ENCODE measurements at regions not wholly inside any gene's neighbourhood (a gene's known extent, or its start where the extent isn't known, plus 50 kb on each side); places are given as distances from the start of the nearest gene placed in this dataset.

DNA sequence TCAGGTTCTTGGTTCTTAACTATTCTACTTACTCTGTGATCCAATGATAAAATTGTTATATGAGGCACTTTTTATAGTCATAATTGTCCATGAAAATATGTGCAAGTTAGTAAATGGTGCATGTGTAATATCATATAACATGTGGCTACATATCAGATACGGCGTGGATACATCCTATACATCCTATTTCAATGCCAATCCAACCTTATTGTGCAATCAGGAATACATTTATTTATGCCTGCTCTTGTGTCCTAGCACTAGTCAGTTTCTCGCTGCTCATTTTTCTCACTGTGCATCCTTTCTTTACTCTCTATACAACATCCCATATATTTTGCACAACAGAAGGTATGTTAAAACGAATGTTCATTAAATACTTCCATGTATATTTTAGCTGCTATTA is 1141.1 kb downstream of the FAT4 start:
- Histone ChIP-seq H3K27me3 (replicated peaks in 2 of 5; ENCODE audit: control insufficient read depth in 4 of 5, insufficient read depth in 5 of 5, low read length in 4 of 5) (no peaks in the 10 kb centered on the region), H3K4me3 (ENCODE audit: control insufficient read depth in 1 of 7, extremely low read depth in 1 of 7, insufficient read depth in 4 of 7, low read depth in 2 of 7, low read length in 6 of 7) (no peak overlapping the region)
- CTCF ChIA-PET: no interaction called here

DNA sequence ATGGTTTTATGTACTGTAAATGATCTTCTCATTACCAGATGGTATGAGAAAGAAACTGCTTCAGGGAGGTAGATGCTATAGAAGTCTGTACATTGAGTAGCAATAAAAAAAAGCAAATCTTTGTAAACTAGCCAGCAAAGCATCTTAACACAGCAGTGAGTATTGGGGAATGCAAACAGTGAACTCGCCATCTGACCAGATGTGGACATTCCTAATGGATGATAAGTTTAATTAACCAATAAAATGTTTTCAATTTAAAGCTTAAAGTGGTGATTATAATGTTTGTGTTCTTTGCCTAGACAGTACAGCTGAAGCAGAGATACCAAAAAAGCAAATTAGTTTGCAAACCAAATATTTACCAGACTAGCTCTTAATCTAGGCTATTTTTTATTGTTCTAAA is 1144.2 kb downstream of the FAT4 start:
- POLR2A ChIA-PET: no interaction called here

More for the DNA sequence above, 1141.1 kb downstream of the FAT4 start:
- WGBS (ENCODE audit: insufficient coverage): 67% methylated on average over 3 of the region's 4 CpGs
- no peak for DNase-seq
- H3K9me3 ChIP-seq (ENCODE audit: control extremely low read depth in 1 of 5, control insufficient read depth in 4 of 5, insufficient read depth in 2 of 5, low read depth in 1 of 5, low read length in 4 of 5): no peaks in the 10 kb centered on the region
- no peaks in the 10 kb centered on the region for H3K36me3 ChIP-seq (ENCODE audit: control insufficient read depth in 4 of 4, insufficient read depth in 4 of 4, low read length in 3 of 4)
- POLR2A ChIA-PET: no interaction called here
- H3K27ac ChIP-seq (ENCODE audit: insufficient read depth in 1 of 2, low read depth in 1 of 2, low read length in 2 of 2, poor library complexity in 1 of 2, severe bottlenecking in 2 of 2): no peak overlapping the region
- no peaks in the 10 kb centered on the region for H3K4me1 ChIP-seq (ENCODE audit: control extremely low read depth in 1 of 4, control insufficient read depth in 4 of 4, insufficient read depth in 4 of 4, low read length in 3 of 4)

DNA sequence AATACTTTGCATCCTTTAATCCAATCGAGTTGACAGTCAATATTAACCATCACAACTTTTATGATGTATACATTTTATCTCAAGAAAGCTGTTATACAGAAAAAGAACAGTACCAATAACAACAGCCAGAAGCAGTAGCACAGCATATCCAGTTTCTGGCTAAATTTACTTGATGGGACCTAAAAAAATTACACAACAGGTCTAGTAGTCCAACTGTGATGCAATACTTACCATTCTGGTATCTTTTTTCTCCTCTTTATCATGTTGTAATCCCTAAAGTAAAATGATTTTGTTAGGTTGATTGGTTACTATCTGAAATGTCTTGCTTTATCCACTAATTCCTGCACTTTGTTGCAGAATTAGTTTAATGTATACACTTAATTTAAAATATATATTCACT is 1150.6 kb downstream of the FAT4 start:
- DNase-seq: no peak
- Histone ChIP-seq H3K4me1 (ENCODE audit: control extremely low read depth in 1 of 4, control insufficient read depth in 4 of 4, insufficient read depth in 4 of 4, low read length in 3 of 4) (no peaks in the 10 kb centered on the region), H3K9me3 (ENCODE audit: control extremely low read depth in 1 of 5, control insufficient read depth in 4 of 5, insufficient read depth in 2 of 5, low read depth in 1 of 5, low read length in 4 of 5) (no peaks in the 10 kb centered on the region), H3K36me3 (ENCODE audit: control insufficient read depth in 4 of 4, insufficient read depth in 4 of 4, low read length in 3 of 4) (no peaks in the 10 kb centered on the region), H3K27ac (ENCODE audit: insufficient read depth in 1 of 2, low read depth in 1 of 2, low read length in 2 of 2, poor library complexity in 1 of 2, severe bottlenecking in 2 of 2) (no peak overlapping the region), H3K4me3 (ENCODE audit: control insufficient read depth in 1 of 7, extremely low read depth in 1 of 7, insufficient read depth in 4 of 7, low read depth in 2 of 7, low read length in 6 of 7) (no peak overlapping the region), H3K27me3 (replicated peaks in 2 of 5; ENCODE audit: control insufficient read depth in 4 of 5, insufficient read depth in 5 of 5, low read length in 4 of 5) (no peaks in the 10 kb centered on the region)
- WGBS (ENCODE audit: insufficient coverage): 71% methylated on average over 1 of the region's 1 CpG
- ChIA-PET POLR2A (no interaction called here), CTCF (no interaction called here)

More for the DNA sequence above, 1144.2 kb downstream of the FAT4 start:
- WGBS (ENCODE audit: insufficient coverage): no CpG with 5 or more reads among the region's 1 CpG
- Histone ChIP-seq H3K27ac (ENCODE audit: insufficient read depth in 1 of 2, low read depth in 1 of 2, low read length in 2 of 2, poor library complexity in 1 of 2, severe bottlenecking in 2 of 2) (no peak overlapping the region), H3K4me3 (ENCODE audit: control insufficient read depth in 1 of 7, extremely low read depth in 1 of 7, insufficient read depth in 4 of 7, low read depth in 2 of 7, low read length in 6 of 7) (no peak overlapping the region), H3K27me3 (replicated peaks in 2 of 5; ENCODE audit: control insufficient read depth in 4 of 5, insufficient read depth in 5 of 5, low read length in 4 of 5) (no peaks in the 10 kb centered on the region), H3K9me3 (ENCODE audit: control extremely low read depth in 1 of 5, control insufficient read depth in 4 of 5, insufficient read depth in 2 of 5, low read depth in 1 of 5, low read length in 4 of 5) (no peaks in the 10 kb centered on the region), H3K36me3 (ENCODE audit: control insufficient read depth in 4 of 4, insufficient read depth in 4 of 4, low read length in 3 of 4) (no peaks in the 10 kb centered on the region), H3K4me1 (ENCODE audit: control extremely low read depth in 1 of 4, control insufficient read depth in 4 of 4, insufficient read depth in 4 of 4, low read length in 3 of 4) (no peaks in the 10 kb centered on the region)
- CTCF ChIA-PET: no interaction called here
- no peak for DNase-seq

DNA sequence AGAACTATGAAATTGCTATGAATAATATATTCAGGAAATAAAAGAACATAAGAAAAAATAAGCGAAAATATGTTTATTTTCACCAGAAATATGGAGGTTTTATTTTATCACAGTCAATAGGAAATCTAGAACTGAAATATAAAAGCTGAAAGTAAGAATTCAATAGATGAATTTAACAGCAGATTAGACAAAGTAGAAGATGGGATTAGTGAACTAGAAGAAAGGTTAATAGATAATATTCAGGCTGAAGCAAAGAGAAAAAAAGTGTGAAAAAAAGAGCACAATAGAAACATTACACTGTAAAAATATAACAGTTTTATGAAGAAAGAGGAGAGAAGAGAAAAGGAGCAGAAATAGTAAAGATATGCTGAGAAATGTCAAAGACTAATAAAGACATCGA is 1152.1 kb downstream of the FAT4 start:
- Histone ChIP-seq H3K4me3 (ENCODE audit: control insufficient read depth in 1 of 7, extremely low read depth in 1 of 7, insufficient read depth in 4 of 7, low read depth in 2 of 7, low read length in 6 of 7) (no peak overlapping the region), H3K27me3 (replicated peaks in 2 of 5; ENCODE audit: control insufficient read depth in 4 of 5, insufficient read depth in 5 of 5, low read length in 4 of 5) (no peaks in the 10 kb centered on the region), H3K36me3 (ENCODE audit: control insufficient read depth in 4 of 4, insufficient read depth in 4 of 4, low read length in 3 of 4) (no peaks in the 10 kb centered on the region), H3K4me1 (ENCODE audit: control extremely low read depth in 1 of 4, control insufficient read depth in 4 of 4, insufficient read depth in 4 of 4, low read length in 3 of 4) (no peaks in the 10 kb centered on the region), H3K9me3 (ENCODE audit: control extremely low read depth in 1 of 5, control insufficient read depth in 4 of 5, insufficient read depth in 2 of 5, low read depth in 1 of 5, low read length in 4 of 5) (no peaks in the 10 kb centered on the region), H3K27ac (ENCODE audit: insufficient read depth in 1 of 2, low read depth in 1 of 2, low read length in 2 of 2, poor library complexity in 1 of 2, severe bottlenecking in 2 of 2) (no peak overlapping the region)
- DNase-seq: no peak
- ChIA-PET POLR2A (no interaction called here), CTCF (no interaction called here)
- WGBS (ENCODE audit: insufficient coverage): 100% methylated on average over 1 of the region's 2 CpGs

- no peaks in the 10 kb centered on the region for H3K27me3 ChIP-seq (replicated peaks in 2 of 5; ENCODE audit: control insufficient read depth in 4 of 5, insufficient read depth in 5 of 5, low read length in 4 of 5)
- POLR2A ChIA-PET: no interaction called here
- H3K36me3 ChIP-seq (ENCODE audit: control insufficient read depth in 4 of 4, insufficient read depth in 4 of 4, low read length in 3 of 4): no peaks in the 10 kb centered on the region
- DNase-seq: no peak
- H3K4me3 ChIP-seq (ENCODE audit: control insufficient read depth in 1 of 7, extremely low read depth in 1 of 7, insufficient read depth in 4 of 7, low read depth in 2 of 7, low read length in 6 of 7): no peak overlapping the region
- CTCF ChIA-PET: no interaction called here
- no peaks in the 10 kb centered on the region for H3K9me3 ChIP-seq (ENCODE audit: control extremely low read depth in 1 of 5, control insufficient read depth in 4 of 5, insufficient read depth in 2 of 5, low read depth in 1 of 5, low read length in 4 of 5)
- WGBS (ENCODE audit: insufficient coverage): 100% methylated on average over 1 of the region's 1 CpG
- H3K27ac ChIP-seq (ENCODE audit: insufficient read depth in 1 of 2, low read depth in 1 of 2, low read length in 2 of 2, poor library complexity in 1 of 2, severe bottlenecking in 2 of 2): no peak overlapping the region
- H3K4me1 ChIP-seq (ENCODE audit: control extremely low read depth in 1 of 4, control insufficient read depth in 4 of 4, insufficient read depth in 4 of 4, low read length in 3 of 4): no peaks in the 10 kb centered on the region
Measured at GRCh38 chr4:126468144-126468543, 1153.4 kb downstream of the FAT4 start.

DNA sequence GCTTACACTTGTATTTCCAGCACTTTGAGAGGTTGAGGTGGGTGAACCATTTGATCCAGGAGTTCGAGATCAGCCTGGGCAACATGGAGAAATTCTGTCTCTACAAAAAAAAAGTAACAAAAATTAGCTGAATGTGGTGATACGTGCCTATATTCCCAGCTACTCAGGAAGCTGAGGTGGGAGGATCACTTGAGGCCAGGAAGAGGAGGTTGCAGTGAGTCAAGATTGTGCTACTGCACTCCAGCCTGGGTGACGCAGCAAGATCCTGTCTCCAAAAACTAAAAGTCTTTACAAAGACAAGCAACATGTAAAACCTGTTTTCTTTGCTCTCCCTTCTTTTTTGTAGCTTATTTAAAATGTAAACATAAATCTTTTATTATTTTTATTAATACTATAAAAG is 1156.1 kb downstream of the FAT4 start:
- no peak overlapping the region for H3K27ac ChIP-seq (ENCODE audit: insufficient read depth in 1 of 2, low read depth in 1 of 2, low read length in 2 of 2, poor library complexity in 1 of 2, severe bottlenecking in 2 of 2)
- H3K4me1 ChIP-seq (ENCODE audit: control extremely low read depth in 1 of 4, control insufficient read depth in 4 of 4, insufficient read depth in 4 of 4, low read length in 3 of 4): no peaks in the 10 kb centered on the region
- DNase-seq: no peak
- no peaks in the 10 kb centered on the region for H3K27me3 ChIP-seq (replicated peaks in 2 of 5; ENCODE audit: control insufficient read depth in 4 of 5, insufficient read depth in 5 of 5, low read length in 4 of 5)
- H3K9me3 ChIP-seq (ENCODE audit: control extremely low read depth in 1 of 5, control insufficient read depth in 4 of 5, insufficient read depth in 2 of 5, low read depth in 1 of 5, low read length in 4 of 5): peaks cover 0 to 1% (median 0%) of the 10 kb centered on the region in 5 experiments
- CTCF ChIA-PET: no interaction called here
- H3K36me3 ChIP-seq (ENCODE audit: control insufficient read depth in 4 of 4, insufficient read depth in 4 of 4, low read length in 3 of 4): no peaks in the 10 kb centered on the region
- POLR2A ChIA-PET: no interaction called here
- WGBS (ENCODE audit: insufficient coverage): 17% methylated on average over 1 of the region's 3 CpGs
- no peak overlapping the region for H3K4me3 ChIP-seq (ENCODE audit: control insufficient read depth in 1 of 7, extremely low read depth in 1 of 7, insufficient read depth in 4 of 7, low read depth in 2 of 7, low read length in 6 of 7)

DNA sequence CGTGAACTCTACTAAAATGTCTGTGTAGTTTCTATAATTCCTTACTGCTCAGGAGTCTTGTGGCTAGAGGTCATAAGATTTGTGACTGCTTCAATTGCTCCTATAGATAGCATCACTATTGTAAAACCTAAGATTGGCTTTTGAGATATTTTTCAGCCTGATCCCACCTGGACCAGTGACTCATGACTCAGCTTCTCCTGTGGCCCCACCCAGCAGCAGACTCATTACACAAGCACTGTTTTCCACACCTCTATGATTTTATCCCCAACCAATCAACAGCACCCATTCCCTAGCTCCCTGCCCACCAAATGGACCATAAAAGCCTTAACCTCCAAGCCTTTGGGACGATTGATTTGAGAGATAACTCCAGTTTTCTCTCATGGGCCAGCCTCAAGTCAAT is 1157.0 kb upstream of the INTU start:
- WGBS (ENCODE audit: insufficient coverage): 100% methylated on average over 1 of the region's 2 CpGs
- Histone ChIP-seq H3K4me1 (ENCODE audit: control extremely low read depth in 1 of 4, control insufficient read depth in 4 of 4, insufficient read depth in 4 of 4, low read length in 3 of 4) (no peaks in the 10 kb centered on the region), H3K9me3 (ENCODE audit: control extremely low read depth in 1 of 5, control insufficient read depth in 4 of 5, insufficient read depth in 2 of 5, low read depth in 1 of 5, low read length in 4 of 5) (peaks cover 0 to 6% (median 0%) of the 10 kb centered on the region in 5 experiments), H3K4me3 (ENCODE audit: control insufficient read depth in 1 of 7, extremely low read depth in 1 of 7, insufficient read depth in 4 of 7, low read depth in 2 of 7, low read length in 6 of 7) (no peak overlapping the region), H3K36me3 (ENCODE audit: control insufficient read depth in 4 of 4, insufficient read depth in 4 of 4, low read length in 3 of 4) (no peaks in the 10 kb centered on the region), H3K27ac (ENCODE audit: insufficient read depth in 1 of 2, low read depth in 1 of 2, low read length in 2 of 2, poor library complexity in 1 of 2, severe bottlenecking in 2 of 2) (no peak overlapping the region), H3K27me3 (replicated peaks in 2 of 5; ENCODE audit: control insufficient read depth in 4 of 5, insufficient read depth in 5 of 5, low read length in 4 of 5) (no peaks in the 10 kb centered on the region)
- DNase-seq: no peak
- ChIA-PET CTCF (no interaction called here), POLR2A (no interaction called here)
